OCI-LY3 (cell line): ENCODE measurements at regions not wholly inside any gene's neighbourhood (a gene's known extent, or its start where the extent isn't known, plus 50 kb on each side); places are given as distances from the start of the nearest gene placed in this dataset.

ENCODE experiments used
- CTCF ChIP-seq: fragments of 200-600, 300-600 bp; sonication (generic); IDR thresholded peaks from 2 replicates; pipeline ENCODE4 v1.5.1; 2014; ENCODE audit warnings: antibody characterized with exemption, low read length, low read depth
- EZH2phosphoT487 ChIP-seq: fragments of 200-600 bp; shearing (Covaris generic); IDR thresholded peaks from 2 replicates; pipeline ENCODE4 v1.6.1; 2018; ENCODE audit warnings: antibody characterized with exemption, mixed run types, low read depth

GRCh38 chr19:21612403-21612872 is 107.0 kb downstream of the ZNF429 start:
- TF ChIP-seq CTCF (no peak), EZH2phosphoT487 (no peak)
